GM21619 (cell line): ENCODE measurements at regions not wholly inside any gene's neighbourhood (a gene's known extent, or its start where the extent isn't known, plus 50 kb on each side); places are given as distances from the start of the nearest gene placed in this dataset.

Source experiments
- ATAC-seq: cut with Tn5 transposase; IDR thresholded peaks from one replicate; pipeline ENCODE4 v1.9.1; 2021; ENCODE audit not compliant: unreplicated experiment

DNA sequence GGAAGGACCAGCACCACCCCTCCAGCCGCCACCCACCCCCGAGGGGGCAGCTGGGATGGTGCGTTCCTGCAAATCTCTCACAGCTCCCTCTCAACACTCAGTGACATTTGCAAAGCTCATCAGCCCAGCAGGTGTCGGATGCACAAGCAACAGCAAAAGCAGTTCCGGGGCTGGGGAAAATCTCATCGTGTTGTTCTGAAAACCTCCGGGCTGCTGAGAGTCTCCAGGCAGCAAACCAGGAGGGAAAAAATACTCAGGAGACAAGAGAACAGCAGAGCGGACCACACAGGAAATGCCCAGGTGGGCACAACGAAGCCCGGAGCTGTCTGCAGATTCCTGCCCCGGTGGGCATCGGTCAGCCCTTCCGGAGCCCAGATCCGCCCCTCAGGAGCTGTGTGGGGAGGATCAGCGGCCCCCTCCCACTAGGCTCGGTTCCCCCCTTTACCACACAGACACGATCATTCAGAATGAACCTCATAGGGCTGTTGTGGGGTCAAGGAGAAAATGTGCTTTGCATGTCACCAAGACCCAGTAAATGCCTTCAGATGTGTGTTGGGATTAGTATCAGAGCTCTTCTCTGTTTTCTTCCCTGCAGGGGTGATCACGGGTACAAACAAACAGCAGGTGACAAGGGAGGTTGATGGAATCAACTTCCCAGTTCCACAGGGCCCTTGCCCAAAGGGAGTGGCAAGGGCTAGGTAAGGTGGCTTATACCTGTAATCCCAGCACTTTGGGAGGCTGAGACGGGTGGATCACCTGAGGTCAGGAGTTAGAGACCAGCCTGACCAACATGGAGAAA is 127.0 kb upstream of the TIAM1 start:
- no peak for ATAC-seq

DNA sequence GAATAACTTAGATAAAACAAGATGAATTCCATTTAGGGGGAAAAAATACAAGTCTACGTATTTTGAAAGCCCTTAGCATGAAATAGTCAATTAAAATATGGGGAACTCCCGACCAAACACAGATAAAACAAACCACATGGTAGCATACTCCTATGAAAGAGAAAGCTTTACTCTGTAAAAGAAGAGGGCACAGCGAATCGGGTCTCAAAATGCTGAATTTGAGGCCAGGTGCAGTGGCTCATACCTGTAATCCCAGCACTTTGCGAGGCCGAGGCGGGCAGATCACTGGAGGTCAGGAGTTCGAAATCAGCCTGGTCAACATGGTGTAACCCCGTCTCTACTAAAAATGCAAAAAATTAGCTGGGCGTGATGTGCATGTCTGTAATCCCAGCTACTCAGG is 116.9 kb upstream of the TIAM1 start:
- ATAC-seq = no peak

DNA sequence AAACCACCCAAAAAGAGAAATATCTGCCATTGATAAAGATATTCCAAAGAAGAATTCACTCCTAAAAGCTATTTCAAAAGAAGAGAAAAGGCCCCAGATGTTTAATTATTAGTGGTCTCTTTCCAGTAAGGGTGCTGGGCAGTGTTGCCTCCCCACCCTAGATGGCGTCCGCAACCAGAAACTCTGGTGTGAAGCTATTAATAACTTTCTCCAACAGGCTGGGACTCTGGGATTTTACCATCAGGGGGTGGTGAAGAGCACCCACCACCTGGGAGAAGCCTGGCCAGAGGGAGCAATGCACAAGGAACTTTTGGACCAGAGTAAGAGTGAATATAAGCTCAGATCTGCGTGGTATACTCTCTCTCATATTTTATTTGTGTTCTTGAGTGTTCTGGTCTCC is 115.4 kb upstream of the TIAM1 start:
- no peak for ATAC-seq

DNA sequence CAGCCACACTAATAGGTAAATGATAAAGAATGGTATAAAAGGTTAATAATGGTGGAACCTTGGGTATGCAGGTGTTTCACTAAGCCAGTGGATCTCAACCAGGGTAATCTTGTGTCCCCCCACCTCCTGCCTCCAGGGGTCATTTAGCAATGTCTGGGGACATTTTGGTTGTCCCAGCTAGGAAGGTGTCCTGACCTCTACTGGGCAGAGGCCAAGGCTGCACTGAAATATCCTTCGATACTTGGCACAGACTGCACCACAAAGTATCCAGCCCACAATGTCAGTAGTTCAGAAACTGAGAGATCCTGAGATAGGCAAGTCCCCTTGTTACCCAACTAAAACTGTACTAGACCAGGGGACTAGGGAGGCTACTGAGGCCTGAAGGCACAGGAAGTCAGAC is 113.6 kb upstream of the TIAM1 start:
- no peak for ATAC-seq

DNA sequence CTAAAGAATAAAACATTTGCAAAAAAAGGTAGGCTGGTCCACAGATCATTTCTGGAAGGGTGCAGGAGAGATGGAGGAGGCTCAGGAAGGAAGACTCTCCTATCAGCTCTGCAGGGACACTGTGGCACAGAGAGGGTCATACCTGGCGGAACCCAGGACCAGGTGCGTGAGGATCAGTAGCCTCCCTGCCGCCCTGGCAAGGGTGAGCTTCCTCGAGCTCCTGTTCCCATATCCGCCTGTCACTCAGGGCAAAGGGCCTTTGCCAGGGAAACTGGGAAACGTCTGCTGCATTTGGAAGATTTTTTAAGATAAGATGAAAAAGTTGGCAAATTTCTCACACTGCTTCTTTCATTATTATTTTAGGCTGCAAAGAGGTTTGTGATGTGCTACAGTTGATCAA is 112.1 kb upstream of the TIAM1 start:
- ATAC-seq = no peak

DNA sequence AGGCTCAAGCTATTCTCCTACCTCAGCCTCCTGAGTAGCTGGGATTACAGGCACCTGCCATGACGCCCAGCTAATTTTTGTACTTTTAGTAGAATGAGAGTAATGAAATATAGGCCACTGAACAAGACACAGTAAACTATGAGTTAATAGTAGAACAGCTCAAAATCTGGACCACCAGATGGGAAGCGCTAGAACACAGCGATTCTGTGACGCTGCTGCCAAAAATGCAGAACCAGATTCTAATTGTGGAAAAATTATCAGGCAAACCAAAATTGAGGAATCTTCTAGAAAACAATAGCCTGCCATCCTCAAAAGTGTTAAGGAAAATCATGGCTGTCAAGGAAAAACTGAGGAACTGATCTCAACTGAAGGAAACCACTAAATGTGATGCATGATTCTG is 111.4 kb upstream of the TIAM1 start:
- ATAC-seq = no peak

DNA sequence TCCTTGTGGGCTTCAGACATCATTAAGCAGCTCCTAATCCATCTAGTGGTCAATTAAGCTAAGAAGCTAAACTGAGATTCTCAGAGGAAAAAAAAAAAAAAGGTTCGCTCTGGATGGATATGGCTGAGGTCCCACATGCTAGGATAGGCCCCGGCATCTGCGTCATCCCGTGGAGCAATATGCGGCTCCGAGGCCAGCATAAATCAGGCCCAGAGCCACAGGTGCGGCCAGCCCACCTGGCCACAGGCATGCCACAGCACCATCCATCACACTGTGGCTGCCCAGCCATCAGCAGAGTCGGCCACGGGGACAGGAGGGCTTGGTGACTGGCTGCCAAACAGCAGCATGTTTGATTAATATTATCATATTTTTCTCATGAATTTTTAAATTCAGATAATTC is 106.9 kb upstream of the TIAM1 start:
- no peak for ATAC-seq

DNA sequence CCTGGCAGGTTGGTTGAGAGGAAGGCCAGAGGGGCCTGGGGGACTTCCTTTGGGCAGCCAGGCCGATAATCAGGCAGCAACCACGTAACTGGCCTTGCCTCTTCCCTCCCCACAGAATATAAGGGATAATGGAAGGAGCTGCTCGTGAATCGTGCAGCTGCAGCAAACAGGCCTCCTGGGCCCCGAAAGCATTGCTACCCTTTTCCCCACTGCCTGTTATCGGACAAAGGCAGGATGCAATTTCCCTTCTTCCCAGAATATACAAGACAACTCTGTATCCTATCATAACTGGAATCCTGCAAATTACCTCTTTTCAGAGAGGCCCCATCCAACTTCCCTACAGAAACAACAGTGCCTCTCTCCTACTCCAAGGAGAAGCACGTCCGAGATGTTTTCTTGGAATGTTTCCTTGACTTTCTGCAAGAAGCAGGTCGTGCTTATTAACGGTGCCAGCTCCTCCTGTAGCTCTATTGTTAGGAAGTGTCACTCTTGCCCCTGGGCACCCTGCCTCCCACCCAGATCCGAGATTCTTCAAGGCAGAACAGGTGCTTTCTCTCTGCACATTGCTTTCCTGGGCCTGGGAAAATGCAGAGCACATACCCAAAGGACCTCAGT is 106.0 kb upstream of the TIAM1 start:
- no peak for ATAC-seq

DNA sequence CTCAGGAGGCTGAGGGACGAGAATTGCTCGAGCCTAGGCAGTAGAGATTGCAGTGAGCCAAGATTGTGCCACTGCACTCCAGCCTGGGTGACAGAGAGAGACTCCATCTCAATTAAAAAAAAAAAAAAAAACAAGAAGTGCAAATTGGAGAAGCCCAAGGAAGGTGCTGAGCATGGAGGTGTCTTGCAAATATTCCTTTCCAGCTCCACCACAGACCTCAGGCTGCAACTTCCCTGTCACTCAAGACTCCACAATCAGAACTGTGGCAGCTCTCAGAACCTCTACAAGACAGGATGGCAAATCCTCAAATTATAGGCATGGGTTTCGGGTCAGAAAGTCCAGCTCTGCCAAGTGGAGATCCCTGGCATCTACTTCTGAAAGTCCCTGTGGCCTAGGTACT is 104.4 kb upstream of the TIAM1 start:
- no peak for ATAC-seq

DNA sequence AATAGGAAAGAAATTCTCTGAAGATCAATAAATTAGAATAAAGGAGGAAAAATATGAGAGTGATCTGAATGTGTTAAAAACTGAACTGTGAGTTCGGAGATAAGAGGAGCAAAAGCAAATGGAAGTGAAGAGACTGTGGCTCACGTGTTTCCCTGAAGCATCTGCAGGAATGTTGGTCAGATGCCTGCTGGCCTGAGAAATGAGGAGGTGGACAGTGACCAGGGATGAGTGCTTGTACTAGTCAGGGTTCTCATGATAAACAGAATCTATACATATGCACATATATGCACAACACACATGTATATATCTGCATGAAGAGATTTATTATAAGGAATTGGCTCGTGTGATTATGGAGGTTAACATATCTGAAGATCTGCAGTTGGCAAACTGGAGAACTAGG is 103.4 kb upstream of the TIAM1 start:
- no peak for ATAC-seq

DNA sequence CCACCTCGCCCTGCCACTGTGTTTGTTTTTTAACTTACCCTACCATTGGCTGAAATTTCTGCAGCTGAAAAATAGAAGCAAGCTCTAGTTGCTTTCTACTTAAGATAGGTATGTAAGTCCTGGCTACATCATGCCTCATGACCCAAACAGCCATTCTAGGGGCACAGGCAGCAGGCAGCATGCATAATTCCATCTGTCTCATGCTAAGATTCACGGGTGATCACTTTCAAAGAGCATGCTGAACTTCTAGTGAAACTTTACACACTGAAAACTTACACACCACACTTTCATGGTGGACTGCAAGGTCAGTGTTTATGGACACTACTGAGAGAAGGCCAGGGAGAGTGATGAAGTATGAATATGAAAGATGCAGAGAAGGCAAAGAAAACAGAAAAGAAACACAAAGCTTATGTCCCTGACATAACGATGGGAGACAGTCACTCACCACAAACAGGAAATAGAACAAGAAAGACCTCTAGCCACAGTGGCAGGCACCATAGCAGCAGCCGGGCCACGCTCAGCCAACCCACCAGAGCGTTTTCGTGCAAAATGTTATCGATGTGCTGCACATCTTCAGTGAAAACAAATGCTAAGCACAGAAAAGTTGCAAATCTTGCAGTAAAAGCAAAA is 102.3 kb upstream of the TIAM1 start:
- ATAC-seq = peak; percentile 83

DNA sequence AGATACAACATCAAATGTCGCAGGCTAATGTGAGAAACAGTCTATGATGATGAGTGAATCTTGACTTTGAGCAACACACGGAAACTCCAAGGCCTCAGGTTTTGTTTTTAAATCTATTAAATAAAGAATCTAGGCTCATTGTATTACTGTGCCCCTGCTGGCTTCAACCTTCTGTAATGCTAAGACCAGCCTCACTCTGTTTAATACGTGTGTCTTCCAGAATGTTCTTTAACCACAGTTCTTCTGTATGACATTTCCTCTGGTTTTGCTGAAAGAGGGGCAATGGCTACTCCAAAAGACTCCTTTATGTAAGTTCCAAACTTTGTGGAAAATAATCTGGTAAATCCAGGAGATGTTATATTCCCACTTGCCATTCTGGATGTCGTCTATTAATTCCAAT is 101.1 kb upstream of the TIAM1 start:
- ATAC-seq = no peak

DNA sequence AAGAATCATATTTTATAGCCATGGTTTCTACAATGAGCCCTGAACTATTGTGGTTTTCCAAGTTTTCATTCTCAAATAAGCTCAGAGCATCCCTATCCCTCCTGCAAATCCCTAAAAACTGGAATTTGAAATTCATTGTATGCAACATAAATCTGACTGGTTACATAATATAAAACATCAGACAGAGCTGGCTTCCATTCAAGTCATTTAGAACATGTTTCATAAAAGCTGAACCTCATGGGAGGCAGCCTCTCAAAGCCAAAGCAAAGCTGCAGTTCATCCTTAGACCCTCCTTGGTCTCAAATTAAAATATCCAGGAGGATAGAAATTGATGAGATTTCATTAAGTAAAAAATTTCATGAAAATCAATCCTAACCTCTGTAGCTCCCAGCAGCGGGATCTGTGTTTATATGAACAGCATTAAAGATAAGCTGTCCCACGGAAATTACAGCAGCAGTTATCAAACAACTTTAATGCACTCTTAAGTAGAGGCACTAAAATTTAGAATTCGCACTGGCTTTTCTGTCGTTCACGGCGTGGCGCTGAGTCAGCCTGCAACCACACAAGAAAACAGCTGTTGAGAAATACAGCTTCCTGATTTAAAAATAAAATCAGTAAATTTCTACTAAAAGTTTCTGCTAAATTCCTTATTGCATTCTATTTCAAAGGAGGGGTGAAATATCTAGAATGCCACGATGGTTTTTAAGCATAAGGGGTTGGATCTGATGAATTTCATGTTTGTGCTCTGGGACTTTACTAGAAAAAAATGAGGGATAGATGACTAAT is 99.9 kb upstream of the TIAM1 start:
- no peak for ATAC-seq

DNA sequence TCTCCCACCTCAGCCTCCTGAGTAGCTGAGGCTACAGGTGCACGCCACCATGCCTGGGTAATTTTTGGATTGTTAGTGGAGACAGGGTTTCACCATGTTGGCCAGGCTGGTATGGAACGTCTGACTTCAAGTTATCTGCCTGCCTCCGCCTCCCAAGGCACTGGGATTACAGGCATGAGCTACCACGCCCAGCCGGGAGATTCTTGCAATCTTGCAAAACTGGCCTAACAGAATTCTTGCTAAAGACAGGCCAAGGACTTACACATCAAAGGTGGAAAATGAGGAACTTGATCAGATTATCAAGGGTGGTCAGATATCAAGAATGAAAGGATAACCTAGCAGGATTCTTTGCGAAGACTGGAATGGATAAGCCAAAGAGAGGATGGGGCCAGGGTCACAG is 98.3 kb upstream of the TIAM1 start:
- no peak for ATAC-seq

DNA sequence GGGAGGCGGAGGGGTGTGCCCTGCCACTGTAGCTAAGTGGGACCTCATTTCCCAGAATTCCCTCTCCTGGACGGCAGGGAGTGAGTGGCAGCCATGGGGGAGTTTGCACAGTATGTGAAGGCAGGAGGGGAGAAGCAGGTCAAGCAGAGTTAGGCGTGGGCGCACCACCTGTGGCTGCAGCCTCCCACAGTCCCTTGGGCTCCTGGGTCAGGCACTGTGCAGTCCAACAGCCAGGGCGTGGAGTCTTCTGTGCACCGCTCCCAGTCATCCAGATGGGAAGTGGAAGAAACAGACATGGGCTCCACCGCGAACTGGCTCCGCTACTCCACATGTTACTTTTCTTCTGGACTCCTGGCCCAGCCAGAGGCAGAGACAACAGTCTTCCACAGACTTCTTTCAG is 85.4 kb upstream of the TIAM1 start:
- ATAC-seq = no peak

DNA sequence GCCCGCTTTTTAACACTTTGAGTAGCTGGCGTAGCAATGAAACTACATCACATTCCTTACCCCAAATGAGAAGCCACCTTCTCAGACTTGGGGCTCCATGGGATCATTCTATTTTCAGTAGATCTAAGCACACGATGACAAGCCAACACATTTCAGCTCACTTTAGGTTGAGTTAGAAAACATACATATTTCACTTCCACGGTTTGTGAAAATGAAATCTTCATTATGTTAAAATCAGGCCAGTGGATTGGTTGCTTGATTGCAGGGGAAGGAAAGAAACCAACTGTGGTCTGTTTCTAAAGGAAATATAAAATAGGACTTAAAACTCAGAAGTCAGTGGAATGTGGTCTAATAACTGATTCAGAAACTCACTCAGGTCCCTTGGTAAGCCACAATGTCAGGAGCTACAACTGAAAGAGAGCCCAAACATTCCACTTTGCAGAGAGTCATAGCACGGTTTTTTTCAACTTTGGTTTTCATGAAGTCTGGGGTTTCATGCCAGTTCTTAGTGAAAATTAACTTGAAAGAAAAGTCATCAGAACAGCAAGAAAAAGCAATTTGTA is 82.3 kb upstream of the TIAM1 start:
- no peak for ATAC-seq

DNA sequence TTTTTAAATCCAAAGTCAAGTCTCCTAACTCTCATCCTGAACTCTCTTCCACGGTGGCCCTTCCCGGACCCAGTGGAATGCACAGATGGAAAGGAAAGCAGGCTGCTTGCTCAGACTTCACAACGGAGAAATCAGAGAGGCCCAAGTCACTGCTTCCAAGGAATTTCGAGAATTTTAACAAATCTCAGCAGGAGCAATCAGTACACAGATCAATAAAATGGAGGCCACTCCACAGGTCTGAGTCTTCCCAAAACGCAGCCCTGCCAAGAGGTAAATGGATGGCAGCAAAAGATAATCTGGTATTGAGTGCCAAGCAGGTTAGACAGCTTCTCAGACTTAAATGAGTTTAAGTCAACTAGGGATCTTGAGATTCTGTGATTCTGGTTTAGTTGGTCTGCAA is 81.1 kb upstream of the TIAM1 start:
- ATAC-seq = no peak

DNA sequence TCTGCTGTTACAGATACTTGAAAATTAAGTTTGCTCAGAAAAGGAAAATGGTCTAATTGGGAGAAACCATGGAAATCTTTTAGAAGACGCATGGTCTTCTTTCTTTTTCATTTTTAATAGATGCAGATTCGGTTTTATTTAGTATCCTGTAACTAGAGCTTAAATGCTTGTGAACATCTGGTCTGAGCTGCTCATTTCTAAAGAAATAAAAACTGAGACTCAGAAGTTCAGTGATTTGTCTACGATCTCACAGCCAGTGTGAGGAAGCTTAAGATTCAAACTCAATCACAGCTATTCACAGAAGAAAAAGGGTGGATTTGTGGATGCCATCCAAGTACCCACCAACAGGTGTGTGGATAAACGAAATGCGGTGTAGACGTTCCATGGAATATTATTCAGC is 80.0 kb upstream of the TIAM1 start:
- no peak for ATAC-seq

DNA sequence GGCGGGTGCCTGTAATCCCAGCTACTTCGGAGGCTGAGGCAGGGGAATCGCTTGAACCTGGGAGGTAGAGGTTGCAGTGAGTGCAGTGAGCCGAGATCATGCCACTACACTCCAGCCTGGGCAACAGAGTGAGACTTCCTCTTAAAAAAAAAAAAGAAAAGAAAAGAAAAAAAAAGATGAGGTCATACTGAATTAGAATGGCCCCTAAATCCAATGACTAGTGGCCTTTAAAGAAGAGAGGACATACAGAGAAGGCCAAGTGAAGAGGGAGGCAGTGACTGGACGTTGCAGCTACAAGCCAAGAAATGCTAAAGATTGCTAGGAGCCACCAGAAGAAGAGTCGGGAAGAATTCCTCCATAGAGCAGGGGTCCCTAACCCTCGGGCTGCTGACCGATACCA is 76.9 kb upstream of the TIAM1 start:
- no peak for ATAC-seq

DNA sequence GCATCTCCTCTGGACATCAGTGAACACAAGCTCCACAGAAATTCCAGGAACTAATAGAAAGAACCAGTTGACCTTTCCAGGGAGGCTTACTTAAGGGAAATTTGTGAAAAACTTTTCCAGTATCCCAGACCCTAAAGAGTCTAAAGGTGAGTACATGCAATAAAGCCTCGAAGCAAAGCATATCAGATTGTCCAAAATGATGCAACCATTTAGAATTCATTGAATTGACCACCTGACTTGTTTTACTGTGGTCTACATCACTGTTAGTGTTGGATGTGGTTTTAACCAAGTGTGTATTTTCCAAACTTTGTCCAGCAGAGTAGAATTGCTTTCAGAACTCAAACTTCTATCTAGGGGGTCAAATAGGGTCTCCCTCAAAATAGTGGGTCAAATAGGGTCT is 76.3 kb upstream of the TIAM1 start:
- ATAC-seq = no peak

DNA sequence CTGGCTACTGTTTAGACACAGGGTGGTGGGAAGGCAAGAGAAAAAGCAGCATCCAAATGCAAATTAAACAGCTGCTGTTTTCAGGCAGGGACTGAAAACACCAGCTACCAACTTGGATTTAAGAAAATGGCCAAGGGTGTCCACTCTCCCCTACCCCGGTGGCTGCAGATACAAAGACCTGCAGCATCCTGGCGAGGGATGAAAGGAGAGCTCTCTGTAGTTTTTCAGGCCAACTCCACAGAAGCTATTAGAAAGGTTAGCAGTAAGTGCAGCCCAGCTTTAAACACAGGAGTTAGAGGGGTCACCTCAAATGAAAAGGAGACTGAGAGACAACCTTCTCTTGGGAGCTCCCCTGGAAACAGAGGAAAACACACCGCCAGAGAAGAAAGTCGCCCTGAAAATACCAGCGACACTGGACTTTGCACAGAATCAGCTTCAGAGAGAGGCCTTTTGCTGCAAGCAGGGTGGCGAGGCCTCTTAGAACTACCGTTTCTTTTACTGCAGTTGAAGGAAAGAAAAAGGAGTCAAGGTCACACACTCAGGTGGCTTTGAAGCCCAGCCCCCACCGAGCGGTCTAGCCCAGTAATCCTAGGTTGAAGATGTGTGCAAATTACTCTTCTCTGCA is 74.4 kb upstream of the TIAM1 start:
- no peak for ATAC-seq
